SK-N-SH (cell line): ENCODE measurements at regions not wholly inside any gene's neighbourhood (a gene's known extent, or its start where the extent isn't known, plus 50 kb on each side); places are given as distances from the start of the nearest gene placed in this dataset.

Source experiments
- CTCF ChIA-PET: fragments of 300-600, 350-600 bp; formaldehyde crosslinking; extraction: SDS; loops from one replicate; lab custom pipeline; 2021; lab: Yijun Ruan, JAX
- POLR2A ChIA-PET: fragments of 350-600 bp; sonication (Branson Sonifier 250); formaldehyde crosslinking; extraction: SDS; loops from one replicate; lab custom pipeline; 2020; ENCODE audit warnings: antibody characterized with exemption, inconsistent platforms; lab: Yijun Ruan, JAX
- DNase-seq: peaks from one replicate; pipeline ENCODE4 v3.0.0; 2012
- H2AFZ ChIP-seq: fragments of 200-600 bp; sonication (generic); 2 replicates; pipeline ENCODE4 v1.8.1; 2016; ENCODE audit warnings: antibody characterized with exemption, mild to moderate bottlenecking, low read depth
- H3F3A ChIP-seq: fragments of 200-600 bp; sonication (generic); replicated peaks from 2 replicates; pipeline ENCODE3; 2016; ENCODE audit warnings: antibody characterized with exemption, mild to moderate bottlenecking; ENCODE audit not compliant: insufficient read depth
- H3K27ac ChIP-seq, 2 experiments: fragments of 200-500 bp in 1 of 2; fragments of 200-600 bp in 1 of 2; sonication (Bioruptor generic) in 1 of 2; sonication (generic), shearing (Covaris generic) in 1 of 2; 2 replicates each; pipeline versions ENCODE4 v1.5.1 to v1.6.1; 2014 to 2016; ENCODE audit warnings: low read depth in 2 of 2, inconsistent platforms in 1 of 2, low read length in 1 of 2, mild to moderate bottlenecking in 1 of 2, mixed read lengths in 1 of 2
- H3K27me3 ChIP-seq: fragments of 200-600 bp; sonication (generic), shearing (Covaris generic); 2 replicates; pipeline ENCODE4 v1.6.1; 2016; ENCODE audit warnings: mixed run types; ENCODE audit not compliant: insufficient read depth
- H3K36me3 ChIP-seq, 2 experiments: fragments of 200-500 bp in 1 of 2; fragments of 200-600 bp in 1 of 2; sonication (Bioruptor generic) in 1 of 2; sonication (generic) in 1 of 2; replicated peaks in 1 of 2; 2 replicates each; pipeline versions ENCODE3 to v1.5.1; 2014 to 2016; ENCODE audit warnings: low read length in 1 of 2, mild to moderate bottlenecking in 1 of 2; ENCODE audit not compliant: insufficient read depth in 2 of 2, control insufficient read depth in 1 of 2
- H3K4me1 ChIP-seq, 2 experiments: fragments of 200-500 bp in 1 of 2; fragments of 200-600 bp in 1 of 2; sonication (Bioruptor generic) in 1 of 2; sonication (generic), shearing (Covaris generic) in 1 of 2; 2 replicates each; pipeline versions ENCODE4 v1.5.1 to v1.6.1; 2014 to 2016; ENCODE audit warnings: low read depth in 1 of 2, low read length in 1 of 2, mixed run types in 1 of 2; ENCODE audit not compliant: insufficient read depth in 2 of 2, control insufficient read depth in 1 of 2
- H3K4me2 ChIP-seq: fragments of 200-600 bp; sonication (generic), shearing (Covaris generic); 2 replicates; pipeline ENCODE4 v1.6.1; 2017; ENCODE audit warnings: mixed run types
- H3K4me3 ChIP-seq, 2 experiments: fragments of 200-500 bp in 1 of 2; fragments of 200-600 bp in 1 of 2; sonication (Bioruptor generic) in 1 of 2; sonication (generic), shearing (Covaris generic) in 1 of 2; 2 replicates each; pipeline versions ENCODE4 v1.5.1 to v1.8.1; 2014 to 2016; ENCODE audit warnings: low read depth in 2 of 2, inconsistent platforms in 1 of 2, low read length in 1 of 2, mild to moderate bottlenecking in 1 of 2, mixed read lengths in 1 of 2, moderate library complexity in 1 of 2
- H3K79me2 ChIP-seq: fragments of 200-600 bp; sonication (generic); 2 replicates; pipeline ENCODE4 v1.8.1; 2017; ENCODE audit warnings: mild to moderate bottlenecking; ENCODE audit not compliant: insufficient read depth
- H3K9ac ChIP-seq: fragments of 200-600 bp; sonication (generic); 2 replicates; pipeline ENCODE4 v1.6.1; 2017; ENCODE audit warnings: mixed run types
- H3K9me2 ChIP-seq: fragments of 200-600 bp; sonication (generic); 2 replicates; pipeline ENCODE4 v1.6.1; 2017; ENCODE audit warnings: mixed run types
- H3K9me3 ChIP-seq: fragments of 200-600 bp; sonication (generic); 2 replicates; pipeline ENCODE4 v1.6.1; 2017; ENCODE audit warnings: mixed run types, mild to moderate bottlenecking, moderate library complexity
- H4K20me1 ChIP-seq: fragments of 200-600 bp; sonication (generic); 2 replicates; pipeline ENCODE4 v1.6.1; 2017; ENCODE audit warnings: mild to moderate bottlenecking, mixed run types; ENCODE audit not compliant: insufficient read depth
- CHD2 ChIP-seq: fragments of 150-350 bp; IDR thresholded peaks from 2 replicates; pipeline ENCODE4 v1.6.1; 2018; ENCODE audit warnings: low read length; ENCODE audit not compliant: partially characterized antibody
- ELF1 ChIP-seq: IDR thresholded peaks from 2 replicates; pipeline ENCODE4 v1.4.0; 2012
- EP300 ChIP-seq, 2 experiments: IDR thresholded peaks; 2 replicates each; pipeline versions ENCODE4 v1.4.0 to v1.6.1; 2012; ENCODE audit warnings: borderline replicate concordance in 1 of 2, low read depth in 1 of 2, low read length in 1 of 2
- FOSL2 ChIP-seq: IDR thresholded peaks from 2 replicates; pipeline ENCODE4 v1.4.0; 2012; ENCODE audit warnings: low read depth, mild to moderate bottlenecking, moderate library complexity, borderline replicate concordance
- FOXM1 ChIP-seq: IDR thresholded peaks from 2 replicates; pipeline ENCODE4 v1.4.0; 2012; ENCODE audit warnings: low read depth, mild to moderate bottlenecking
- GABPA ChIP-seq: IDR thresholded peaks from 2 replicates; pipeline ENCODE4 v1.4.0; 2012; ENCODE audit warnings: low read depth, mild to moderate bottlenecking
- IRF3 ChIP-seq: fragments of 150-350 bp; IDR thresholded peaks from 2 replicates; pipeline ENCODE4 v1.6.1; 2016; ENCODE audit warnings: mild to moderate bottlenecking, low read depth, low read length
- JUND ChIP-seq: IDR thresholded peaks from 2 replicates; pipeline ENCODE4 v1.4.0; 2012
- MAX ChIP-seq: IDR thresholded peaks from 2 replicates; pipeline ENCODE4 v1.4.0; 2012; ENCODE audit warnings: low read depth
- MXI1 ChIP-seq: IDR thresholded peaks from 2 replicates; pipeline ENCODE4 v1.6.1; 2012; ENCODE audit warnings: mild to moderate bottlenecking, low read depth, low read length, improper control_type of control experiment
- PBX3 ChIP-seq: IDR thresholded peaks from 2 replicates; pipeline ENCODE4; 2012
- RAD21 ChIP-seq: IDR thresholded peaks from 2 replicates; pipeline ENCODE4 v1.6.1; 2012; ENCODE audit warnings: mild to moderate bottlenecking, low read length
- RCOR1 ChIP-seq: fragments of 150-350 bp; IDR thresholded peaks from 2 replicates; pipeline ENCODE4 v1.6.1; 2017; ENCODE audit warnings: antibody characterized with exemption, low read length
- REST ChIP-seq: IDR thresholded peaks from 2 replicates; pipeline ENCODE4 v1.6.1; 2012; ENCODE audit warnings: mild to moderate bottlenecking, low read depth, low read length, moderate library complexity
- SIN3A ChIP-seq: IDR thresholded peaks from 2 replicates; pipeline ENCODE4 v1.6.1; 2012; ENCODE audit warnings: low read depth, mild to moderate bottlenecking, low read length, moderate library complexity, borderline replicate concordance
- TCF12 ChIP-seq: IDR thresholded peaks from 2 replicates; pipeline ENCODE4 v1.4.0; 2012
- WGBS: methylation state at CpG from one replicate; pipeline ENCODE4 v1.1.6; 2017; ENCODE audit warnings: low lambda C conversion rate; 5-methylcytosine and 5-hydroxymethylcytosine counted together

GRCh38 chr20:40037511-40037910, 651.5 kb downstream of the MAFB start:
- H3K4me2 ChIP-seq: no peak overlapping the region
- no peak overlapping the region for H3K9ac ChIP-seq
- no peak for DNase-seq
- H3K9me2 ChIP-seq: no peaks in the 10 kb centered on the region
- ChIA-PET CTCF (no interaction called here), POLR2A (no interaction called here)
- TF ChIP-seq MXI1 (no peak), SIN3A (no peak), IRF3 (no peak), ELF1 (no peak), RCOR1 (no peak), MAX (no peak), FOXM1 (no peak), GABPA (no peak)
- H3K79me2 ChIP-seq: no peaks in the 10 kb centered on the region
- H3K4me3 ChIP-seq: no peak overlapping the region
- WGBS: 16% methylated on average over 1 of the region's 1 CpG
- no peak overlapping the region for H2AFZ ChIP-seq
- no peaks in the 10 kb centered on the region for H3K4me1 ChIP-seq
- no peaks in the 10 kb centered on the region for H3K27me3 ChIP-seq
- H3K9me3 ChIP-seq: no peaks in the 10 kb centered on the region
- no peaks in the 10 kb centered on the region for H3F3A ChIP-seq
- H3K36me3 ChIP-seq: no peaks in the 10 kb centered on the region
- no peak overlapping the region for H3K27ac ChIP-seq
- no peaks in the 10 kb centered on the region for H4K20me1 ChIP-seq

- H2AFZ ChIP-seq: no peak overlapping the region
- H3F3A ChIP-seq: no peaks in the 10 kb centered on the region
- H3K4me2 ChIP-seq: no peak overlapping the region
- TF ChIP-seq EP300 (IDR thresholded peaks at IDR 0.05; ENCODE audit: borderline replicate concordance in 1 of 2, low read depth in 1 of 2, low read length in 1 of 2): no peak
- no peak for TF ChIP-seq FOSL2
- no peak for TF ChIP-seq TCF12
- TF ChIP-seq REST: no peak
- no peak for TF ChIP-seq RAD21
- TF ChIP-seq CHD2: no peak
- no peak for TF ChIP-seq MXI1
- no peak for TF ChIP-seq PBX3
- TF ChIP-seq IRF3: no peak
- no peak for TF ChIP-seq JUND
- CTCF ChIA-PET: no interaction called here
- H3K4me1 ChIP-seq: no peaks in the 10 kb centered on the region
- H3K79me2 ChIP-seq: no peaks in the 10 kb centered on the region
- H3K9me2 ChIP-seq: no peaks in the 10 kb centered on the region
- POLR2A ChIA-PET: no interaction called here
- no peak overlapping the region for H3K4me3 ChIP-seq
- H4K20me1 ChIP-seq: no peaks in the 10 kb centered on the region
- no peak overlapping the region for H3K9ac ChIP-seq
- DNase-seq: no peak
- no peaks in the 10 kb centered on the region for H3K27me3 ChIP-seq
- 26% methylated on average over 2 of the region's 2 CpGs for WGBS
- no peak overlapping the region for H3K27ac ChIP-seq
- no peaks in the 10 kb centered on the region for H3K9me3 ChIP-seq
- no peaks in the 10 kb centered on the region for H3K36me3 ChIP-seq
Measured at GRCh38 chr20:40029589-40029988, 659.4 kb downstream of the MAFB start.
